Ecto neural progenitor cell (in vitro differentiated cells): ENCODE measurements at regions not wholly inside any gene's neighbourhood (a gene's known extent, or its start where the extent isn't known, plus 50 kb on each side); places are given as distances from the start of the nearest gene placed in this dataset.

Source experiments
- DNase-seq: peaks from one replicate; pipeline ENCODE4 v3.0.0-alpha.2; 2018; ENCODE audit warnings: low spot score

- DNase-seq = no peak
Measured at GRCh38 chr1:195550071-195550862, 1058.0 kb downstream of the KCNT2 start.

GRCh38 chr1:195530961-195531360 lies 1077.3 kb downstream of the KCNT2 start:
- DNase-seq = no peak

GRCh38 chr1:195529881-195530280 lies 1078.4 kb downstream of the KCNT2 start:
- no peak for DNase-seq

GRCh38 chr1:195520757-195521156 lies 1087.5 kb downstream of the KCNT2 start:
- DNase-seq = no peak

- no peak for DNase-seq
Measured at GRCh38 chr1:195516036-195516435, 1092.2 kb downstream of the KCNT2 start.

- no peak for DNase-seq
Measured at GRCh38 chr1:195511501-195511900, 1096.7 kb downstream of the KCNT2 start.

- no peak for DNase-seq
Measured at GRCh38 chr1:195501118-195501517, 1107.1 kb downstream of the KCNT2 start.

GRCh38 chr1:195495720-195496635 lies 1112.3 kb downstream of the KCNT2 start:
- no peak for DNase-seq

- no peak for DNase-seq
Measured at GRCh38 chr1:195482137-195482536, 1126.1 kb downstream of the KCNT2 start.

- DNase-seq = no peak
Measured at GRCh38 chr1:195481293-195481692, 1126.9 kb downstream of the KCNT2 start.

GRCh38 chr1:195475568-195475967 lies 1132.7 kb downstream of the KCNT2 start:
- DNase-seq = no peak

GRCh38 chr1:195472291-195472690 lies 1135.9 kb downstream of the KCNT2 start:
- no peak for DNase-seq

- DNase-seq = no peak
Measured at GRCh38 chr1:195466639-195467038, 1141.6 kb downstream of the KCNT2 start.

GRCh38 chr1:195462646-195463045 lies 1145.6 kb downstream of the KCNT2 start:
- no peak for DNase-seq

- DNase-seq = no peak
Measured at GRCh38 chr1:195462152-195462551, 1146.1 kb downstream of the KCNT2 start.

GRCh38 chr1:195458365-195458764 lies 1149.9 kb downstream of the KCNT2 start:
- no peak for DNase-seq

- DNase-seq = no peak
Measured at GRCh38 chr1:195450794-195451193, 1157.4 kb downstream of the KCNT2 start.

- DNase-seq = no peak
Measured at GRCh38 chr1:195439661-195440060, 1168.6 kb downstream of the KCNT2 start.

- no peak for DNase-seq
Measured at GRCh38 chr1:195434566-195435203, 1173.6 kb downstream of the KCNT2 start.

- no peak for DNase-seq
Measured at GRCh38 chr1:195430826-195431225, 1177.4 kb downstream of the KCNT2 start.

GRCh38 chr1:195428927-195429326 lies 1179.3 kb downstream of the KCNT2 start:
- DNase-seq = no peak

GRCh38 chr1:195415584-195415983 lies 1192.7 kb downstream of the KCNT2 start:
- no peak for DNase-seq

- DNase-seq = no peak
Measured at GRCh38 chr1:195394567-195394966, 1213.7 kb downstream of the KCNT2 start.
